ENCODE measurements at regions not wholly inside any gene's neighbourhood (a gene's known extent, or its start where the extent isn't known, plus 50 kb on each side); places are given as distances from the start of the nearest gene placed in this dataset.

DNA sequence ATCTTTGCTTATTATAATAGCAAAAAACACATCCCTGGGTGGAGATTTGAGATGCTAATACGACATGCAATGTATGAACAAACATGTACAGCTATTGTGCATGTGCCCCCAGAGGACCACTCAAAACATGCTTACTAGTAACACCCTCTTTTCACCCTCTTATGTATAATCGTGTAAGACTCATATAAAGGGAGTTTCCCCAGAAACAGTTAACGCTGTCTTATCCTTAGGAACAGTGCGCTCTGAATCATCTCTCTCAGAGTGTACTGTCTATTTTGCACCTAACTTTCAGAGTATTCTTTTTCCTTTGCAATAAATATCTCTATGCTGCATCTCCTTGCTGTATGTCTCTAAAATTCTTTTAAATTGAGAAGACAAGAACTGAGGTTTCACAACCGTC is 2604.0 kb downstream of the PCDH9 start:
- Histone ChIP-seq H3K4me2 (no peak overlapping the region), H2AFZ (no peak overlapping the region), H3K4me3 (no peak overlapping the region), H3K79me2 (replicated peaks; ENCODE audit: insufficient read depth) (no peaks in the 10 kb centered on the region), H3K9me2 (ENCODE audit: insufficient read depth) (no peaks in the 10 kb centered on the region), H3K27ac (ENCODE audit: low read depth) (no peak overlapping the region), H3K4me1 (ENCODE audit: insufficient read depth) (peaks cover 7% of the 10 kb centered on the region; the same call in 1 of the 2 replicates), H3F3A (replicated peaks; ENCODE audit: low read depth) (no peaks in the 10 kb centered on the region), H3K27me3 (ENCODE audit: insufficient read depth) (no peaks in the 10 kb centered on the region), H3K36me3 (ENCODE audit: insufficient read depth) (no peaks in the 10 kb centered on the region), H4K20me1 (replicated peaks; ENCODE audit: insufficient read depth) (no peaks in the 10 kb centered on the region)
- TF ChIP-seq JUNB (IDR thresholded peaks at IDR 0.05; ENCODE audit: unreplicated experiment) (no peak), ZNF331 (CRISPR knock-in tag; IDR thresholded peaks at IDR 0.05; ENCODE audit: low read depth) (no peak), NANOG (IDR thresholded peaks at IDR 0.05; ENCODE audit: borderline replicate concordance) (no peak), CREB1 (CRISPR knock-in tag; IDR thresholded peaks at IDR 0.05; ENCODE audit: low read depth) (no peak), EZH2 (IDR thresholded peaks at IDR 0.05; ENCODE audit: low read depth, unreplicated experiment) (no peak), POLR2AphosphoS5 (IDR thresholded peaks at IDR 0.05; ENCODE audit: low read depth) (no peak), STAT1 (IDR thresholded peaks at IDR 0.05; ENCODE audit: unreplicated experiment) (no peak), ZNF114 (CRISPR knock-in tag; IDR thresholded peaks at IDR 0.05) (no peak), EZH2phosphoT487 (IDR thresholded peaks at IDR 0.05; ENCODE audit: unreplicated experiment) (no peak)
- TF ChIP-seq, protein P1, sequence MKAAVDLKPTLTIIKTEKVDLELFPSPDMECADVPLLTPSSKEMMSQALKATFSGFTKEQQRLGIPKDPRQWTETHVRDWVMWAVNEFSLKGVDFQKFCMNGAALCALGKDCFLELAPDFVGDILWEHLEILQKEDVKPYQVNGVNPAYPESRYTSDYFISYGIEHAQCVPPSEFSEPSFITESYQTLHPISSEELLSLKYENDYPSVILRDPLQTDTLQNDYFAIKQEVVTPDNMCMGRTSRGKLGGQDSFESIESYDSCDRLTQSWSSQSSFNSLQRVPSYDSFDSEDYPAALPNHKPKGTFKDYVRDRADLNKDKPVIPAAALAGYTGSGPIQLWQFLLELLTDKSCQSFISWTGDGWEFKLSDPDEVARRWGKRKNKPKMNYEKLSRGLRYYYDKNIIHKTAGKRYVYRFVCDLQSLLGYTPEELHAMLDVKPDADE (IDR thresholded peaks at IDR 0.05) = no peak
- TF ChIP-seq, protein P2, sequence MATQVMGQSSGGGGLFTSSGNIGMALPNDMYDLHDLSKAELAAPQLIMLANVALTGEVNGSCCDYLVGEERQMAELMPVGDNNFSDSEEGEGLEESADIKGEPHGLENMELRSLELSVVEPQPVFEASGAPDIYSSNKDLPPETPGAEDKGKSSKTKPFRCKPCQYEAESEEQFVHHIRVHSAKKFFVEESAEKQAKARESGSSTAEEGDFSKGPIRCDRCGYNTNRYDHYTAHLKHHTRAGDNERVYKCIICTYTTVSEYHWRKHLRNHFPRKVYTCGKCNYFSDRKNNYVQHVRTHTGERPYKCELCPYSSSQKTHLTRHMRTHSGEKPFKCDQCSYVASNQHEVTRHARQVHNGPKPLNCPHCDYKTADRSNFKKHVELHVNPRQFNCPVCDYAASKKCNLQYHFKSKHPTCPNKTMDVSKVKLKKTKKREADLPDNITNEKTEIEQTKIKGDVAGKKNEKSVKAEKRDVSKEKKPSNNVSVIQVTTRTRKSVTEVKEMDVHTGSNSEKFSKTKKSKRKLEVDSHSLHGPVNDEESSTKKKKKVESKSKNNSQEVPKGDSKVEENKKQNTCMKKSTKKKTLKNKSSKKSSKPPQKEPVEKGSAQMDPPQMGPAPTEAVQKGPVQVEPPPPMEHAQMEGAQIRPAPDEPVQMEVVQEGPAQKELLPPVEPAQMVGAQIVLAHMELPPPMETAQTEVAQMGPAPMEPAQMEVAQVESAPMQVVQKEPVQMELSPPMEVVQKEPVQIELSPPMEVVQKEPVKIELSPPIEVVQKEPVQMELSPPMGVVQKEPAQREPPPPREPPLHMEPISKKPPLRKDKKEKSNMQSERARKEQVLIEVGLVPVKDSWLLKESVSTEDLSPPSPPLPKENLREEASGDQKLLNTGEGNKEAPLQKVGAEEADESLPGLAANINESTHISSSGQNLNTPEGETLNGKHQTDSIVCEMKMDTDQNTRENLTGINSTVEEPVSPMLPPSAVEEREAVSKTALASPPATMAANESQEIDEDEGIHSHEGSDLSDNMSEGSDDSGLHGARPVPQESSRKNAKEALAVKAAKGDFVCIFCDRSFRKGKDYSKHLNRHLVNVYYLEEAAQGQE (IDR thresholded peaks at IDR 0.05; ENCODE audit: unreplicated experiment) = no peak
- TF ChIP-seq, protein P3, sequence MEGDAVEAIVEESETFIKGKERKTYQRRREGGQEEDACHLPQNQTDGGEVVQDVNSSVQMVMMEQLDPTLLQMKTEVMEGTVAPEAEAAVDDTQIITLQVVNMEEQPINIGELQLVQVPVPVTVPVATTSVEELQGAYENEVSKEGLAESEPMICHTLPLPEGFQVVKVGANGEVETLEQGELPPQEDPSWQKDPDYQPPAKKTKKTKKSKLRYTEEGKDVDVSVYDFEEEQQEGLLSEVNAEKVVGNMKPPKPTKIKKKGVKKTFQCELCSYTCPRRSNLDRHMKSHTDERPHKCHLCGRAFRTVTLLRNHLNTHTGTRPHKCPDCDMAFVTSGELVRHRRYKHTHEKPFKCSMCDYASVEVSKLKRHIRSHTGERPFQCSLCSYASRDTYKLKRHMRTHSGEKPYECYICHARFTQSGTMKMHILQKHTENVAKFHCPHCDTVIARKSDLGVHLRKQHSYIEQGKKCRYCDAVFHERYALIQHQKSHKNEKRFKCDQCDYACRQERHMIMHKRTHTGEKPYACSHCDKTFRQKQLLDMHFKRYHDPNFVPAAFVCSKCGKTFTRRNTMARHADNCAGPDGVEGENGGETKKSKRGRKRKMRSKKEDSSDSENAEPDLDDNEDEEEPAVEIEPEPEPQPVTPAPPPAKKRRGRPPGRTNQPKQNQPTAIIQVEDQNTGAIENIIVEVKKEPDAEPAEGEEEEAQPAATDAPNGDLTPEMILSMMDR (conservative IDR thresholded peaks at IDR 0.05; ENCODE audit: low read depth in 2 of 2) = no peak
- TF ChIP-seq, protein P4, sequence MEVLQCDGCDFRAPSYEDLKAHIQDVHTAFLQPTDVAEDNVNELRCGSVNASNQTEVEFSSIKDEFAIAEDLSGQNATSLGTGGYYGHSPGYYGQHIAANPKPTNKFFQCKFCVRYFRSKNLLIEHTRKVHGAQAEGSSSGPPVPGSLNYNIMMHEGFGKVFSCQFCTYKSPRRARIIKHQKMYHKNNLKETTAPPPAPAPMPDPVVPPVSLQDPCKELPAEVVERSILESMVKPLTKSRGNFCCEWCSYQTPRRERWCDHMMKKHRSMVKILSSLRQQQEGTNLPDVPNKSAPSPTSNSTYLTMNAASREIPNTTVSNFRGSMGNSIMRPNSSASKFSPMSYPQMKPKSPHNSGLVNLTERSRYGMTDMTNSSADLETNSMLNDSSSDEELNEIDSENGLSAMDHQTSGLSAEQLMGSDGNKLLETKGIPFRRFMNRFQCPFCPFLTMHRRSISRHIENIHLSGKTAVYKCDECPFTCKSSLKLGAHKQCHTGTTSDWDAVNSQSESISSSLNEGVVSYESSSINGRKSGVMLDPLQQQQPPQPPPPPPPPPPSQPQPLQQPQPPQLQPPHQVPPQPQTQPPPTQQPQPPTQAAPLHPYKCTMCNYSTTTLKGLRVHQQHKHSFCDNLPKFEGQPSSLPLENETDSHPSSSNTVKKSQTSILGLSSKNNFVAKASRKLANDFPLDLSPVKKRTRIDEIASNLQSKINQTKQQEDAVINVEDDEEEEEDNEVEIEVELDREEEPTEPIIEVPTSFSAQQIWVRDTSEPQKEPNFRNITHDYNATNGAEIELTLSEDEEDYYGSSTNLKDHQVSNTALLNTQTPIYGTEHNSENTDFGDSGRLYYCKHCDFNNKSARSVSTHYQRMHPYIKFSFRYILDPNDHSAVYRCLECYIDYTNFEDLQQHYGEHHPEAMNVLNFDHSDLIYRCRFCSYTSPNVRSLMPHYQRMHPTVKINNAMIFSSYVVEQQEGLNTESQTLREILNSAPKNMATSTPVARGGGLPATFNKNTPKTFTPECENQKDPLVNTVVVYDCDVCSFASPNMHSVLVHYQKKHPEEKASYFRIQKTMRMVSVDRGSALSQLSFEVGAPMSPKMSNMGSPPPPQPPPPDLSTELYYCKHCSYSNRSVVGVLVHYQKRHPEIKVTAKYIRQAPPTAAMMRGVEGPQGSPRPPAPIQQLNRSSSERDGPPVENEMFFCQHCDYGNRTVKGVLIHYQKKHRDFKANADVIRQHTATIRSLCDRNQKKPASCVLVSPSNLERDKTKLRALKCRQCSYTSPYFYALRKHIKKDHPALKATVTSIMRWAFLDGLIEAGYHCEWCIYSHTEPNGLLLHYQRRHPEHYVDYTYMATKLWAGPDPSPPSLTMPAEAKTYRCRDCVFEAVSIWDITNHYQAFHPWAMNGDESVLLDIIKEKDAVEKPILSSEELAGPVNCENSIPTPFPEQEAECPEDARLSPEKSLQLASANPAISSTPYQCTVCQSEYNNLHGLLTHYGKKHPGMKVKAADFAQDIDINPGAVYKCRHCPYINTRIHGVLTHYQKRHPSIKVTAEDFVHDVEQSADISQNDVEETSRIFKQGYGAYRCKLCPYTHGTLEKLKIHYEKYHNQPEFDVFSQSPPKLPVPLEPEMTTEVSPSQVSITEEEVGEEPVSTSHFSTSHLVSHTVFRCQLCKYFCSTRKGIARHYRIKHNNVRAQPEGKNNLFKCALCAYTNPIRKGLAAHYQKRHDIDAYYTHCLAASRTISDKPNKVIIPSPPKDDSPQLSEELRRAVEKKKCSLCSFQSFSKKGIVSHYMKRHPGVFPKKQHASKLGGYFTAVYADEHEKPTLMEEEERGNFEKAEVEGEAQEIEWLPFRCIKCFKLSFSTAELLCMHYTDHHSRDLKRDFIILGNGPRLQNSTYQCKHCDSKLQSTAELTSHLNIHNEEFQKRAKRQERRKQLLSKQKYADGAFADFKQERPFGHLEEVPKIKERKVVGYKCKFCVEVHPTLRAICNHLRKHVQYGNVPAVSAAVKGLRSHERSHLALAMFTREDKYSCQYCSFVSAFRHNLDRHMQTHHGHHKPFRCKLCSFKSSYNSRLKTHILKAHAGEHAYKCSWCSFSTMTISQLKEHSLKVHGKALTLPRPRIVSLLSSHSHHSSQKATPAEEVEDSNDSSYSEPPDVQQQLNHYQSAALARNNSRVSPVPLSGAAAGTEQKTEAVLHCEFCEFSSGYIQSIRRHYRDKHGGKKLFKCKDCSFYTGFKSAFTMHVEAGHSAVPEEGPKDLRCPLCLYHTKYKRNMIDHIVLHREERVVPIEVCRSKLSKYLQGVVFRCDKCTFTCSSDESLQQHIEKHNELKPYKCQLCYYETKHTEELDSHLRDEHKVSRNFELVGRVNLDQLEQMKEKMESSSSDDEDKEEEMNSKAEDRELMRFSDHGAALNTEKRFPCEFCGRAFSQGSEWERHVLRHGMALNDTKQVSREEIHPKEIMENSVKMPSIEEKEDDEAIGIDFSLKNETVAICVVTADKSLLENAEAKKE (CRISPR knock-in tag; IDR thresholded peaks at IDR 0.05) = no peak
- DNase-seq (ENCODE audit: low spot score) (no peak), ATAC-seq (no peak)
- Mint-ChIP-seq H3K4me1 (peaks cover 10% of the 10 kb centered on the region), H3K36me3 (ENCODE audit: low read depth) (no peaks in the 10 kb centered on the region; the same call in 2 of the 3 replicates), H3K27ac (no peak overlapping the region), H3K9me3 (no peaks in the 10 kb centered on the region), H3K27me3 (ENCODE audit: insufficient read depth, low read depth, poor library complexity) (peaks cover 2% of the 10 kb centered on the region), H3K4me3 (no peak overlapping the region)

All from GM23338 (cell line).